RWPE2 (cell line): ENCODE measurements at regions not wholly inside any gene's neighbourhood (a gene's known extent, or its start where the extent isn't known, plus 50 kb on each side); places are given as distances from the start of the nearest gene placed in this dataset.

Experiments
- ATAC-seq: fragments of 200-7000 bp; cut with Tn5 transposase; 3 replicates; pipeline ENCODE4 v1.9.1; 2021; ENCODE audit warnings: low read depth
- DNase-seq: peaks from one replicate; pipeline ENCODE4 v3.0.0-alpha.2; 2020; ENCODE audit warnings: low spot score
- H3K27ac ChIP-seq: fragments of 450-650 bp; 2 replicates; pipeline ENCODE4 v1.5.1; 2017; ENCODE audit warnings: mild to moderate bottlenecking; ENCODE audit not compliant: poor library complexity, severe bottlenecking
- H3K27me3 ChIP-seq: fragments of 250-450 bp; sonication (Bioruptor Pico); 2 replicates; pipeline ENCODE4 v1.5.1; 2021; ENCODE audit warnings: mild to moderate bottlenecking, moderate library complexity; ENCODE audit not compliant: insufficient read depth, poor library complexity, severe bottlenecking
- H3K36me3 ChIP-seq: fragments of 250-450 bp; sonication (Bioruptor Pico); 2 replicates; pipeline ENCODE4 v1.5.1; 2020; ENCODE audit warnings: low read depth, mild to moderate bottlenecking, moderate library complexity
- H3K4me1 ChIP-seq: fragments of 250-450 bp; sonication (Bioruptor Pico); 2 replicates; pipeline ENCODE4 v1.5.1; 2021; ENCODE audit warnings: mild to moderate bottlenecking, moderate library complexity; ENCODE audit not compliant: insufficient read depth, poor library complexity, severe bottlenecking
- H3K4me3 ChIP-seq: fragments of 250-450 bp; sonication (Bioruptor Pico); 2 replicates; pipeline ENCODE4 v1.5.1; 2021; ENCODE audit warnings: mild to moderate bottlenecking, moderate library complexity; ENCODE audit not compliant: severe bottlenecking
- H3K9me3 ChIP-seq: fragments of 250-450 bp; sonication (Bioruptor Pico); 2 replicates; pipeline ENCODE4 v1.5.1; 2021; ENCODE audit warnings: mild to moderate bottlenecking, moderate library complexity; ENCODE audit not compliant: severe bottlenecking
- TF ChIP-seq, protein P1 (sequence below): fragments of 450-650 bp; IDR thresholded peaks from one replicate; pipeline ENCODE4 v1.5.1; 2017; ENCODE audit warnings: mild to moderate bottlenecking, moderate library complexity; ENCODE audit not compliant: poor library complexity, severe bottlenecking

GRCh38 chr5:158288272-158288657 is 429.3 kb upstream of the CLINT1 start:
- no peaks in the 10 kb centered on the region for H3K9me3 ChIP-seq
- no peak for DNase-seq
- no peak overlapping the region for H3K27ac ChIP-seq
- peaks cover 3% of the 10 kb centered on the region for H3K4me1 ChIP-seq
- H3K36me3 ChIP-seq, result no peaks in the 10 kb centered on the region
- ATAC-seq, result no peak; the same call in 2 of the 3 replicates
- no peaks in the 10 kb centered on the region for H3K27me3 ChIP-seq
- TF ChIP-seq, protein P1, sequence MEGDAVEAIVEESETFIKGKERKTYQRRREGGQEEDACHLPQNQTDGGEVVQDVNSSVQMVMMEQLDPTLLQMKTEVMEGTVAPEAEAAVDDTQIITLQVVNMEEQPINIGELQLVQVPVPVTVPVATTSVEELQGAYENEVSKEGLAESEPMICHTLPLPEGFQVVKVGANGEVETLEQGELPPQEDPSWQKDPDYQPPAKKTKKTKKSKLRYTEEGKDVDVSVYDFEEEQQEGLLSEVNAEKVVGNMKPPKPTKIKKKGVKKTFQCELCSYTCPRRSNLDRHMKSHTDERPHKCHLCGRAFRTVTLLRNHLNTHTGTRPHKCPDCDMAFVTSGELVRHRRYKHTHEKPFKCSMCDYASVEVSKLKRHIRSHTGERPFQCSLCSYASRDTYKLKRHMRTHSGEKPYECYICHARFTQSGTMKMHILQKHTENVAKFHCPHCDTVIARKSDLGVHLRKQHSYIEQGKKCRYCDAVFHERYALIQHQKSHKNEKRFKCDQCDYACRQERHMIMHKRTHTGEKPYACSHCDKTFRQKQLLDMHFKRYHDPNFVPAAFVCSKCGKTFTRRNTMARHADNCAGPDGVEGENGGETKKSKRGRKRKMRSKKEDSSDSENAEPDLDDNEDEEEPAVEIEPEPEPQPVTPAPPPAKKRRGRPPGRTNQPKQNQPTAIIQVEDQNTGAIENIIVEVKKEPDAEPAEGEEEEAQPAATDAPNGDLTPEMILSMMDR, result no peak
- H3K4me3 ChIP-seq, result no peak overlapping the region

GRCh38 chr5:158287643-158288271 is 428.8 kb upstream of the CLINT1 start:
- no peaks in the 10 kb centered on the region for H3K27me3 ChIP-seq
- DNase-seq, result no peak
- TF ChIP-seq, protein P1, result no peak
- H3K27ac ChIP-seq, result no peak overlapping the region
- H3K36me3 ChIP-seq, result no peaks in the 10 kb centered on the region
- H3K9me3 ChIP-seq, result no peaks in the 10 kb centered on the region
- peak; percentile 84 for ATAC-seq
- no peak overlapping the region for H3K4me3 ChIP-seq
- peaks cover 3% of the 10 kb centered on the region for H3K4me1 ChIP-seq

GRCh38 chr5:158286827-158287226 is 427.9 kb upstream of the CLINT1 start:
- Histone ChIP-seq H3K4me1 (peaks cover 3% of the 10 kb centered on the region), H3K4me3 (no peak overlapping the region), H3K27ac (no peak overlapping the region), H3K27me3 (no peaks in the 10 kb centered on the region), H3K9me3 (no peaks in the 10 kb centered on the region), H3K36me3 (no peaks in the 10 kb centered on the region)
- DNase-seq, result no peak
- TF ChIP-seq, protein P1, result no peak
- no peak for ATAC-seq

- H3K27me3 ChIP-seq, result no peaks in the 10 kb centered on the region
- ATAC-seq, result no peak
- peaks cover 3% of the 10 kb centered on the region for H3K4me1 ChIP-seq
- no peak overlapping the region for H3K4me3 ChIP-seq
- H3K36me3 ChIP-seq, result no peaks in the 10 kb centered on the region
- no peak overlapping the region for H3K27ac ChIP-seq
- H3K9me3 ChIP-seq, result no peaks in the 10 kb centered on the region
- DNase-seq, result no peak
- TF ChIP-seq, protein P1, result no peak
These were observed 426.8 kb upstream of the CLINT1 start for GRCh38 chr5:158285698-158286097.

- Histone ChIP-seq H3K36me3 (no peaks in the 10 kb centered on the region), H3K27ac (no peak overlapping the region), H3K4me3 (no peak overlapping the region), H3K9me3 (no peaks in the 10 kb centered on the region), H3K4me1 (peaks cover 3% of the 10 kb centered on the region), H3K27me3 (no peaks in the 10 kb centered on the region)
- DNase-seq, result no peak
- ATAC-seq, result no peak
- TF ChIP-seq, protein P1, result no peak
These were observed 425.3 kb upstream of the CLINT1 start for GRCh38 chr5:158284242-158284641.
